Lung (tissue), 11 donors: ENCODE measurements at regions not wholly inside any gene's neighbourhood (a gene's known extent, or its start where the extent isn't known, plus 50 kb on each side); places are given as distances from the start of the nearest gene placed in this dataset.

Experiments used
- ATAC-seq: fragments of 200-7000 bp; cut with Tn5 transposase; one replicate; pipeline ENCODE4 v1.9.1; 2020; ENCODE audit warnings: moderate number of reproducible peaks; ENCODE audit not compliant: insufficient read depth, low FRiP score
- DNase-seq, 3 donors: peaks; one replicate each; pipeline ENCODE4 v3.0.0-alpha.2; 2013 to 2017
- H3K27ac ChIP-seq, 2 donors: one replicate each; pipeline ENCODE4 v1.5.1; 2013; ENCODE audit warnings: mild to moderate bottlenecking in 2 of 2, moderate library complexity in 2 of 2, control low read depth in 1 of 2, inconsistent platforms in 1 of 2, low read depth in 1 of 2, low read length in 1 of 2
- H3K27me3 ChIP-seq, 3 donors: one replicate each; pipeline ENCODE4 v1.5.1; 2013; ENCODE audit warnings: low read length in 2 of 3; ENCODE audit not compliant: control insufficient read depth in 3 of 3, insufficient read depth in 3 of 3
- H3K36me3 ChIP-seq, 4 donors: one replicate each; pipeline ENCODE4 v1.5.1; 2013; ENCODE audit warnings: low read length in 4 of 4, mild to moderate bottlenecking in 1 of 4, moderate library complexity in 1 of 4; ENCODE audit not compliant: control insufficient read depth in 4 of 4, insufficient read depth in 4 of 4
- H3K4me1 ChIP-seq, 5 donors: one replicate each; pipeline ENCODE4 v1.5.1; 2013; ENCODE audit warnings: low read length in 5 of 5, mild to moderate bottlenecking in 2 of 5, moderate library complexity in 1 of 5; ENCODE audit not compliant: control insufficient read depth in 5 of 5, insufficient read depth in 5 of 5
- H3K4me3 ChIP-seq: one replicate; pipeline ENCODE4 v1.5.1; 2013; ENCODE audit warnings: mild to moderate bottlenecking, control low read depth, moderate library complexity
- H3K9ac ChIP-seq, 2 donors: one replicate each; pipeline ENCODE4 v1.5.1; 2013; ENCODE audit warnings: low read length in 2 of 2, control low read depth in 1 of 2; ENCODE audit not compliant: insufficient read depth in 1 of 2
- H3K9me3 ChIP-seq, 4 donors: one replicate each; pipeline ENCODE4 v1.5.1; 2013; ENCODE audit warnings: low read length in 3 of 4, mild to moderate bottlenecking in 1 of 4, moderate library complexity in 1 of 4; ENCODE audit not compliant: control insufficient read depth in 4 of 4, insufficient read depth in 3 of 4
- CTCF ChIP-seq: IDR thresholded peaks from 2 replicates; pipeline ENCODE4 v1.5.1; 2012; ENCODE audit warnings: mild to moderate bottlenecking; ENCODE audit errors: control extremely low read depth, extremely low read depth
- WGBS, 2 donors: extraction: QIAGEN DNeasy Blood & Tissue Kit; methylation state at CpG; one replicate each; pipeline ENCODE4 v1.1.7; 2013; 5-methylcytosine and 5-hydroxymethylcytosine counted together
- donor health status: control.
- donor health status: control.
- donor health status: Bipolar disorder and iron deficiency.
- donor health status: healthy.
- donor health status: DM: yes; HTN: yes; CAD: no.

- peaks cover 0 to 11% (median 4%) of the 10 kb centered on the region in 5 donors for H3K4me1 ChIP-seq
- 89 to 92% methylated on average over 4 of the region's 4 CpGs for WGBS, 2 donors
- no peaks in the 10 kb centered on the region for H3K36me3 ChIP-seq
- no peaks in the 10 kb centered on the region for H3K27me3 ChIP-seq
- no peak overlapping the region for H3K9ac ChIP-seq
- H3K9me3 ChIP-seq, result no peaks in the 10 kb centered on the region
- no peak for DNase-seq
- no peak overlapping the region for H3K27ac ChIP-seq
- no peak for TF ChIP-seq CTCF
- no peak overlapping the region for H3K4me3 ChIP-seq
- ATAC-seq, result no peak
Measured at GRCh38 chr15:63453186-63453905, 51.0 kb upstream of the USP3 start.

- WGBS, 2 donors, result 55 to 73% methylated on average over 4 of the region's 4 CpGs
Measured at GRCh38 chr15:63454503-63455211, 49.7 kb upstream of the USP3 start.

More at GRCh38 chr15:63454503-63455211, 49.7 kb upstream of the USP3 start:
- Histone ChIP-seq H3K27me3 (no peaks in the 10 kb centered on the region), H3K27ac (no peak overlapping the region), H3K9ac (no peak overlapping the region), H3K4me1 (peaks cover 0 to 10% (median 4%) of the 10 kb centered on the region in 5 donors), H3K9me3 (no peaks in the 10 kb centered on the region), H3K4me3 (no peak overlapping the region), H3K36me3 (no peaks in the 10 kb centered on the region)
- no peak for ATAC-seq
- TF ChIP-seq CTCF, result no peak
- no peak for DNase-seq
